ENCODE measurements at regions not wholly inside any gene's neighbourhood (a gene's known extent, or its start where the extent isn't known, plus 50 kb on each side); places are given as distances from the start of the nearest gene placed in this dataset.
"Not testable (repeated sequence)": the region's sequence is repeated elsewhere in the genome, so short reads cannot be mapped to it uniquely, and the experiment has no call there.

- H2AK5ac ChIP-seq (ENCODE audit: low read length) = no peak overlapping the region
- no peak overlapping the region for H3K56ac ChIP-seq (ENCODE audit: low read length)
- H3K4ac ChIP-seq (ENCODE audit: low read depth, low read length) = no peak overlapping the region
- no peak for DNase-seq
- no peak overlapping the region for H2BK15ac ChIP-seq (replicated peaks; ENCODE audit: low read depth)
- H3K27ac ChIP-seq (ENCODE audit: low read depth, low read length) = no peak overlapping the region
- no peak overlapping the region for H2BK5ac ChIP-seq (ENCODE audit: low read length)
- no peak overlapping the region for H3K9ac ChIP-seq (ENCODE audit: low read length)
- no peaks in the 10 kb centered on the region for H3K27me3 ChIP-seq (ENCODE audit: insufficient read depth, low read length, poor library complexity)
- no peak overlapping the region for H3K18ac ChIP-seq (ENCODE audit: low read length)
- no peaks in the 10 kb centered on the region for H3K79me2 ChIP-seq (ENCODE audit: control insufficient read depth, insufficient read depth, low read length)
- no peak overlapping the region for H3K4me3 ChIP-seq (ENCODE audit: low read length)
- no peak overlapping the region for H3K4me2 ChIP-seq (ENCODE audit: low read length)
- no peak overlapping the region for H2BK120ac ChIP-seq (ENCODE audit: low read depth, low read length)
- no peaks in the 10 kb centered on the region for H3K36me3 ChIP-seq (ENCODE audit: control insufficient read depth, insufficient read depth, low read length)
- no peaks in the 10 kb centered on the region for H3K79me1 ChIP-seq (ENCODE audit: low read length)
- no CpG with 5 or more reads among the region's 2 CpGs for WGBS (ENCODE audit: extremely low coverage, insufficient coverage, low lambda C conversion rate)
- H3K4me1 ChIP-seq (ENCODE audit: control insufficient read depth, low read depth, low read length) = no peaks in the 10 kb centered on the region
- H3K23ac ChIP-seq (ENCODE audit: low read length) = no peak overlapping the region
- no peak overlapping the region for H4K8ac ChIP-seq (ENCODE audit: low read depth, low read length)
- H4K5ac ChIP-seq (ENCODE audit: low read length) = no peak overlapping the region
Observed at GRCh38 chr11:50088231-50088630, 55.6 kb downstream of the OR4C45 start.

GRCh38 chr11:50098186-50098725 lies 65.6 kb downstream of the OR4C45 start:
- Histone ChIP-seq H3K79me1 (ENCODE audit: low read length) (no peaks in the 10 kb centered on the region), H2BK5ac (ENCODE audit: low read length) (no peak overlapping the region), H3K27me3 (ENCODE audit: insufficient read depth, low read length, poor library complexity) (no peaks in the 10 kb centered on the region), H3K4ac (ENCODE audit: low read depth, low read length) (no peak overlapping the region), H3K18ac (ENCODE audit: low read length) (no peak overlapping the region), H3K56ac (ENCODE audit: low read length) (no peak overlapping the region), H3K79me2 (ENCODE audit: control insufficient read depth, insufficient read depth, low read length) (no peaks in the 10 kb centered on the region), H4K5ac (ENCODE audit: low read length) (no peak overlapping the region), H3K4me2 (ENCODE audit: low read length) (no peak overlapping the region), H3K9ac (ENCODE audit: low read length) (no peak overlapping the region), H3K23ac (ENCODE audit: low read length) (no peak overlapping the region), H4K8ac (ENCODE audit: low read depth, low read length) (no peak overlapping the region), H3K36me3 (ENCODE audit: control insufficient read depth, insufficient read depth, low read length) (no peaks in the 10 kb centered on the region), H3K4me3 (ENCODE audit: low read length) (no peak overlapping the region), H3K4me1 (ENCODE audit: control insufficient read depth, low read depth, low read length) (no peaks in the 10 kb centered on the region), H2BK15ac (replicated peaks; ENCODE audit: low read depth) (no peak overlapping the region), H2BK120ac (ENCODE audit: low read depth, low read length) (no peak overlapping the region), H3K27ac (ENCODE audit: low read depth, low read length) (no peak overlapping the region), H2AK5ac (ENCODE audit: low read length) (no peak overlapping the region)
- no peak for DNase-seq
- no CpG with 5 or more reads among the region's 2 CpGs for WGBS (ENCODE audit: extremely low coverage, insufficient coverage, low lambda C conversion rate)

DNA sequence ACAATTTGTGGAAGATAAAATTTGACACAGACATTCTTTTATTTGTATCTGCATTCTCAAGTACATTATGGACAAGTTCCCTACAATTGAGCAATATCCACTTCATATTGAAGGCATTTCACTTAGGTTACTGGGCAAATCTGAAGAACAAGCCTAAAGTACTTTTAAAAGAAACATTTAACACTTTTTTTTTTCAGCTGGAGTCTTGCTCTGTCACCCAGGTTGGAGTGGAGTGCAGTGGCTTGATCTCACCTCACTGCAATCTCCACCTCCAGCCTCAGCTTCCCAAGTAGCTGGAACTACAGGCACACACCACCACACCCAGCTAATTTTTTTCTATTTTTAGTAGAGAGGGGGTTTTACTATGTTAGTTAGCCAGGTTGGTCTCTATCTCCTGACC lies 70.2 kb downstream of the OR4C45 start:
- no peak overlapping the region for H3K4ac ChIP-seq (ENCODE audit: low read depth, low read length)
- H2BK5ac ChIP-seq (ENCODE audit: low read length) = no peak overlapping the region
- no peak overlapping the region for H2AK5ac ChIP-seq (ENCODE audit: low read length)
- H3K27ac ChIP-seq (ENCODE audit: low read depth, low read length) = no peak overlapping the region
- no peaks in the 10 kb centered on the region for H3K79me1 ChIP-seq (ENCODE audit: low read length)
- DNase-seq = no peak
- no peaks in the 10 kb centered on the region for H3K27me3 ChIP-seq (ENCODE audit: insufficient read depth, low read length, poor library complexity)
- H3K56ac ChIP-seq (ENCODE audit: low read length) = no peak overlapping the region
- no peak overlapping the region for H3K9ac ChIP-seq (ENCODE audit: low read length)
- H4K5ac ChIP-seq (ENCODE audit: low read length) = no peak overlapping the region
- H3K4me2 ChIP-seq (ENCODE audit: low read length) = no peak overlapping the region
- H3K4me3 ChIP-seq (ENCODE audit: low read length) = no peak overlapping the region
- H2BK15ac ChIP-seq (replicated peaks; ENCODE audit: low read depth) = no peak overlapping the region
- no peak overlapping the region for H4K8ac ChIP-seq (ENCODE audit: low read depth, low read length)
- no peaks in the 10 kb centered on the region for H3K4me1 ChIP-seq (ENCODE audit: control insufficient read depth, low read depth, low read length)
- no peaks in the 10 kb centered on the region for H3K36me3 ChIP-seq (ENCODE audit: control insufficient read depth, insufficient read depth, low read length)
- no peaks in the 10 kb centered on the region for H3K79me2 ChIP-seq (ENCODE audit: control insufficient read depth, insufficient read depth, low read length)
- no peak overlapping the region for H2BK120ac ChIP-seq (ENCODE audit: low read depth, low read length)
- no peak overlapping the region for H3K18ac ChIP-seq (ENCODE audit: low read length)
- H3K23ac ChIP-seq (ENCODE audit: low read length) = no peak overlapping the region

DNA sequence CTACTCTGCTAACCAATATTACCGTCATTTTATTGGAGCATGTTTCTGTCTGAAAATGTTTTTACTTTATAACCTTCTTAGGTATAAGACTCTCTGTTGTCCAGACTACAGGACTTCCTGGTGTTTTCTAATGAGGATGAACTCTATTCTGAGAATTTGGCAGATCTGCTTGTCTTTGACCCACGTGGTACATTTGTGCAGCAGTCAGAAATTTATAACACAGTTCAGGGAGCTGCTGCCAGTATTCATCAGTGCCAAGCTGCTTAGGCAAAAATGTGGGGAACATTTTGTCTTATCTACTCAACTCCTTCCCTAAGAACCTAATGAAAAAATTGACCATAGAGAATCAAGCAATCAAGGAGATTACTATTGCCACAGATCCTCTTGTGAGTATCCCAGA lies 108.0 kb downstream of the OR4C45 start:
- H3K23ac ChIP-seq (ENCODE audit: low read length); H3K79me1 ChIP-seq (ENCODE audit: low read length); H3K79me2 ChIP-seq (ENCODE audit: control insufficient read depth, insufficient read depth, low read length); H2AK5ac ChIP-seq (ENCODE audit: low read length); H3K4me3 ChIP-seq (ENCODE audit: low read length); H3K27ac ChIP-seq (ENCODE audit: low read depth, low read length); H3K36me3 ChIP-seq (ENCODE audit: control insufficient read depth, insufficient read depth, low read length); H2BK120ac ChIP-seq (ENCODE audit: low read depth, low read length); H4K5ac ChIP-seq (ENCODE audit: low read length); H2BK15ac ChIP-seq (replicated peaks; ENCODE audit: low read depth); H3K9ac ChIP-seq (ENCODE audit: low read length); H3K56ac ChIP-seq (ENCODE audit: low read length); H3K4me1 ChIP-seq (ENCODE audit: control insufficient read depth, low read depth, low read length); DNase-seq; H4K8ac ChIP-seq (ENCODE audit: low read depth, low read length); H3K4me2 ChIP-seq (ENCODE audit: low read length); H3K18ac ChIP-seq (ENCODE audit: low read length); H2BK5ac ChIP-seq (ENCODE audit: low read length); H3K27me3 ChIP-seq (ENCODE audit: insufficient read depth, low read length, poor library complexity); H3K4ac ChIP-seq (ENCODE audit: low read depth, low read length): not testable (repeated sequence)
- no CpG with 5 or more reads among the region's 2 CpGs for WGBS (ENCODE audit: extremely low coverage, insufficient coverage, low lambda C conversion rate)

GRCh38 chr11:50146308-50146707 lies 113.6 kb downstream of the OR4C45 start:
- not testable (repeated sequence) for H3K18ac ChIP-seq (ENCODE audit: low read length); H2BK15ac ChIP-seq (replicated peaks; ENCODE audit: low read depth); H3K27ac ChIP-seq (ENCODE audit: low read depth, low read length); H3K79me1 ChIP-seq (ENCODE audit: low read length); H4K5ac ChIP-seq (ENCODE audit: low read length); H3K27me3 ChIP-seq (ENCODE audit: insufficient read depth, low read length, poor library complexity); H3K4me1 ChIP-seq (ENCODE audit: control insufficient read depth, low read depth, low read length); H3K4me2 ChIP-seq (ENCODE audit: low read length); H3K4ac ChIP-seq (ENCODE audit: low read depth, low read length); H3K23ac ChIP-seq (ENCODE audit: low read length); H3K4me3 ChIP-seq (ENCODE audit: low read length); H3K36me3 ChIP-seq (ENCODE audit: control insufficient read depth, insufficient read depth, low read length); H2BK5ac ChIP-seq (ENCODE audit: low read length); H2BK120ac ChIP-seq (ENCODE audit: low read depth, low read length); H4K8ac ChIP-seq (ENCODE audit: low read depth, low read length); DNase-seq; H3K79me2 ChIP-seq (ENCODE audit: control insufficient read depth, insufficient read depth, low read length); H3K9ac ChIP-seq (ENCODE audit: low read length); H3K56ac ChIP-seq (ENCODE audit: low read length); H2AK5ac ChIP-seq (ENCODE audit: low read length)
- WGBS (ENCODE audit: extremely low coverage, insufficient coverage, low lambda C conversion rate) = no CpG with 5 or more reads among the region's 3 CpGs

- H3K4me2 ChIP-seq (ENCODE audit: low read length); H3K4ac ChIP-seq (ENCODE audit: low read depth, low read length): not testable (repeated sequence)
Observed at GRCh38 chr11:50147946-50148345, 115.3 kb downstream of the OR4C45 start.

More at GRCh38 chr11:50147946-50148345, 115.3 kb downstream of the OR4C45 start:
- H3K18ac ChIP-seq (ENCODE audit: low read length); H3K36me3 ChIP-seq (ENCODE audit: control insufficient read depth, insufficient read depth, low read length); H3K23ac ChIP-seq (ENCODE audit: low read length); H2BK15ac ChIP-seq (replicated peaks; ENCODE audit: low read depth); H3K27ac ChIP-seq (ENCODE audit: low read depth, low read length); H3K4me1 ChIP-seq (ENCODE audit: control insufficient read depth, low read depth, low read length); H2BK120ac ChIP-seq (ENCODE audit: low read depth, low read length); H2AK5ac ChIP-seq (ENCODE audit: low read length); H4K8ac ChIP-seq (ENCODE audit: low read depth, low read length); H4K5ac ChIP-seq (ENCODE audit: low read length); H3K79me2 ChIP-seq (ENCODE audit: control insufficient read depth, insufficient read depth, low read length); H3K9ac ChIP-seq (ENCODE audit: low read length); H3K4me3 ChIP-seq (ENCODE audit: low read length); H3K56ac ChIP-seq (ENCODE audit: low read length); H3K79me1 ChIP-seq (ENCODE audit: low read length); H3K27me3 ChIP-seq (ENCODE audit: insufficient read depth, low read length, poor library complexity); DNase-seq; H2BK5ac ChIP-seq (ENCODE audit: low read length): not testable (repeated sequence)
- no CpG with 5 or more reads among the region's 2 CpGs for WGBS (ENCODE audit: extremely low coverage, insufficient coverage, low lambda C conversion rate)
